ENCODE measurements at regions not wholly inside any gene's neighbourhood (a gene's known extent, or its start where the extent isn't known, plus 50 kb on each side); places are given as distances from the start of the nearest gene placed in this dataset.

GRCh38 chr1:221053889-221054288 lies 174.6 kb downstream of the HLX start:
- H3K9me1 ChIP-seq (ENCODE audit: control insufficient read depth, extremely low read depth, insufficient read depth, low read length) = no peaks in the 10 kb centered on the region
- no peak overlapping the region for H3K27ac ChIP-seq (ENCODE audit: control insufficient read depth, insufficient read depth, low read length)
- H3K79me2 ChIP-seq (ENCODE audit: control insufficient read depth, insufficient read depth, low read length) = no peaks in the 10 kb centered on the region
- H3K4me3 ChIP-seq (ENCODE audit: control insufficient read depth in 2 of 3, extremely low read depth in 1 of 3, insufficient read depth in 2 of 3, low read depth in 1 of 3, low read length in 3 of 3) = no peak overlapping the region
- FAIRE-seq = no peak
- H3K9me3 ChIP-seq (ENCODE audit: control insufficient read depth, low read depth, low read length) = no peaks in the 10 kb centered on the region
- no peaks in the 10 kb centered on the region for H3K36me3 ChIP-seq (ENCODE audit: control insufficient read depth in 2 of 2, extremely low read depth in 1 of 2, insufficient read depth in 2 of 2, low read length in 2 of 2)
- no peaks in the 10 kb centered on the region for H3K27me3 ChIP-seq (ENCODE audit: control insufficient read depth, extremely low read depth, insufficient read depth, low read length)
- no peak overlapping the region for H3K4me2 ChIP-seq (ENCODE audit: control insufficient read depth, extremely low read depth, insufficient read depth, low read depth, low read length)
- H3K9ac ChIP-seq (ENCODE audit: control insufficient read depth, extremely low read depth, insufficient read depth, low read length) = no peak overlapping the region
- no peak for TF ChIP-seq EZH2 (IDR thresholded peaks at IDR 0.05; ENCODE audit: low read length)
- no peak for TF ChIP-seq CTCF (optimal IDR thresholded peaks at IDR 0.05 in 1 of 3, IDR thresholded peaks at IDR 0.05 in 1 of 3, conservative IDR thresholded peaks at IDR 0.05 in 1 of 3; ENCODE audit: extremely low read depth in 1 of 3, insufficient read depth in 2 of 3, low read length in 3 of 3)
- H2AFZ ChIP-seq (ENCODE audit: control insufficient read depth, low read length) = no peak overlapping the region
- H3K4me1 ChIP-seq (ENCODE audit: control insufficient read depth, extremely low read depth, insufficient read depth, low read length) = no peaks in the 10 kb centered on the region
- DNase-seq (ENCODE audit: low read depth, low spot score) = no peak
- dilution Hi-C loops (cut with MboI; ENCODE audit: extremely low pct_ligation_motif_present, low sequenced_read_pairs) = no loop called here
- H4K20me1 ChIP-seq (ENCODE audit: control insufficient read depth, extremely low read depth, insufficient read depth, low read length) = no peaks in the 10 kb centered on the region

- H3K36me3 ChIP-seq (ENCODE audit: control insufficient read depth in 2 of 2, extremely low read depth in 1 of 2, insufficient read depth in 2 of 2, low read length in 2 of 2) = no peaks in the 10 kb centered on the region
- no peak overlapping the region for H3K27ac ChIP-seq (ENCODE audit: control insufficient read depth, insufficient read depth, low read length)
- no peak overlapping the region for H3K4me3 ChIP-seq (ENCODE audit: control insufficient read depth in 2 of 3, extremely low read depth in 1 of 3, insufficient read depth in 2 of 3, low read depth in 1 of 3, low read length in 3 of 3)
- H3K9me1 ChIP-seq (ENCODE audit: control insufficient read depth, extremely low read depth, insufficient read depth, low read length) = no peaks in the 10 kb centered on the region
- H3K27me3 ChIP-seq (ENCODE audit: control insufficient read depth, extremely low read depth, insufficient read depth, low read length) = no peaks in the 10 kb centered on the region
- H2AFZ ChIP-seq (ENCODE audit: control insufficient read depth, low read length) = no peak overlapping the region
- TF ChIP-seq EZH2 (IDR thresholded peaks at IDR 0.05; ENCODE audit: low read length) (no peak), CTCF (optimal IDR thresholded peaks at IDR 0.05 in 1 of 3, IDR thresholded peaks at IDR 0.05 in 1 of 3, conservative IDR thresholded peaks at IDR 0.05 in 1 of 3; ENCODE audit: extremely low read depth in 1 of 3, insufficient read depth in 2 of 3, low read length in 3 of 3) (no peak)
- no peaks in the 10 kb centered on the region for H3K9me3 ChIP-seq (ENCODE audit: control insufficient read depth, low read depth, low read length)
- DNase-seq (ENCODE audit: low read depth, low spot score) (no peak), FAIRE-seq (no peak)
- dilution Hi-C loops (cut with MboI; ENCODE audit: extremely low pct_ligation_motif_present, low sequenced_read_pairs) = no loop called here
- no peak overlapping the region for H3K4me2 ChIP-seq (ENCODE audit: control insufficient read depth, extremely low read depth, insufficient read depth, low read depth, low read length)
- no peaks in the 10 kb centered on the region for H3K4me1 ChIP-seq (ENCODE audit: control insufficient read depth, extremely low read depth, insufficient read depth, low read length)
- no peaks in the 10 kb centered on the region for H3K79me2 ChIP-seq (ENCODE audit: control insufficient read depth, insufficient read depth, low read length)
- no peak overlapping the region for H3K9ac ChIP-seq (ENCODE audit: control insufficient read depth, extremely low read depth, insufficient read depth, low read length)
- H4K20me1 ChIP-seq (ENCODE audit: control insufficient read depth, extremely low read depth, insufficient read depth, low read length) = no peaks in the 10 kb centered on the region
These were observed 180.3 kb downstream of the HLX start for GRCh38 chr1:221059506-221059905.
